HG03066 (cell line): ENCODE measurements at regions not wholly inside any gene's neighbourhood (a gene's known extent, or its start where the extent isn't known, plus 50 kb on each side); places are given as distances from the start of the nearest gene placed in this dataset.
"Not testable (repeated sequence)": the region's sequence is repeated elsewhere in the genome, so short reads cannot be mapped to it uniquely, and the experiment has no call there.

Experiments used
- ATAC-seq: cut with Tn5 transposase; IDR thresholded peaks from one replicate; pipeline ENCODE4 v1.9.1; 2021; ENCODE audit warnings: low read depth; ENCODE audit not compliant: unreplicated experiment

DNA sequence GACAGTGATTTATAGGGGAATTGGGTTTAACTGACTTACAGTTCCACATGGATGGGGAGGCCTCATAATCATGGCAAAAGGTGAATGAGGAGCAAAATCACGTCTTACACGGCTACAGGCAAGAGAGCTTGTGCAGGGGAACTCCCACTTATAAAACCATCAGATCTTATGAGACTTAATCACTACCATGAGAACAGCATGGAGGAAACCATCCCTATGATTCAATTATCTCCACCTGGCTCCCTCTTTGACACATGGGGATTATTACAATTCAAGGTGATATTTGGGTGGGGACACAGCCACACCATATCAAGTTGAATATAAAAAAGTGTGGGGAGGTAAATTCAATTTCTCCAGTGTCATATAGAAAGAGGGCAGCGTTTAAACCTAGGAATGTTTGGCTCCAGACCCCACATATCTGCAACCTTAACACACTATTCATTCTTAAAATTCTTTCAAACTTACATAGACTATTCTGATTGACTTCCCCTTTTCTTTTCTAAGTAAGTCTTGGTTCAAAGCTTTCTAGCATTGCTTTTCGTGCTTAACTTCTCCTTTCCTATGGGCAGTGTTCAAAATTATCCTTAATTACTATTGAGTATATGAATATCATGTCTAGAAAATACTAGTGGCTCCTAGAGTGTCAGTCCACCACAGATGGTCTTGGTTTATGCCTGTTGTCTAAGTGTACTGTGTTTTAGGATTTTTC, 446.7 kb upstream of the GBE1 start:
- no peak for ATAC-seq

GRCh38 chr3:82202269-82202668, 440.8 kb upstream of the GBE1 start:
- no peak for ATAC-seq

GRCh38 chr3:82201316-82201715, 439.9 kb upstream of the GBE1 start:
- ATAC-seq, result no peak

DNA sequence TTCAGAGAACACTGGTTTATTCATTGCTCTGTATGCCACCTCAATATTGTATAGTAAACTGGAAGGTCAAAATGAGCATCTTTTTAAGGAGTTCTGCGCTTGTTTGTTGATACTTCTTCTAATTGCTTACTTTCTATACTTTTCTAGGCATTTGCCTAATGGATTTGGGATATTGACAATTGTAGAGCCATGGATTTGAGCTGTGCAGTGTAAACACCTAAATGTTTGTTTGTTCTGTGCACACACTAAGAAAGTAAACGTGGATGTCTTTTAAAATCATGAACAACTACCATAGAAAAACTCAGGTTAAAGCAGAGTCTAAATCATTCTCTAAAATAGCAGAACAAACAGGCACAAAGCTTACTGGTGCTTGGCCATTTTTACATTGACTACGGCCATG, 436.6 kb upstream of the GBE1 start:
- ATAC-seq, result no peak

DNA sequence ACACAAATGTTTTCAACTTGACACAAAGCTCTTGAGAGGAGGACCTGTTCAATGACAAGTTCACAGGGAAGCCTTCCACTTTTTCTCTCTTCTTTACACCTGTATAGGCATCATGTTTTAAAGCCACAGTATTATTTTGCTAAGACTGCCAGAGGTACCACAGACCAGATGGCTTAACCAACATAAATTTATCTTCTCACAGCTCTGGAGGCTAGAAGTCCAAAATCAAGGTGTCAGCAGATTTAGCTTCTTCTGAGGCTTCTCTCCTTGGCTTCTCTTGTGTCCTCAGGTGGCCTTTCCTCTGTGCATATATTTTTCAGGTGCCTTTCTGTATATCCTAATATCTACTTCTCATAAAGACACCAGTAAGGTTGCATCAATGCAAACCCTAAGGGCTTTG, 435.2 kb upstream of the GBE1 start:
- ATAC-seq, result no peak

- ATAC-seq, result no peak
Measured at GRCh38 chr3:82194870-82195269, 433.4 kb upstream of the GBE1 start.

- no peak for ATAC-seq
Measured at GRCh38 chr3:82186017-82186416, 424.6 kb upstream of the GBE1 start.

DNA sequence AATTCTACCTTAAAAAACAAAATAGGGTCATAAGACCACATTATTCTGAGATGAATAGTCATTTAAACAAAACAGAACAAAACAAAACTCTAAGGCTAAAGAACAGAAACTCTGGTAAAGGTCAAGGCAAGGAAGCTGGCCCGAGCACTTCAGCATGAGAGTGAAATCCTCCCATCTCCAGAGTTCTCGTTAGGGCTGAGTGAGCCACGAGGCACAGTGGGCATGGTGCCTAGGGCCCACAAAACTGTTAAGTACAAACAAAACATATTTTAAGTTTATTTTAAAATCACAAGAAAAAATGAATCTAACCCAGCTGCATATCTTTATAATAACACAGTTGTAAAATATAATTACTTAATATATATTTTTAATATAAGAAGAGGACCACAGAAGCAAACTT, 417.8 kb upstream of the GBE1 start:
- no peak for ATAC-seq

GRCh38 chr3:82178291-82178690, 416.8 kb upstream of the GBE1 start:
- ATAC-seq, result no peak

DNA sequence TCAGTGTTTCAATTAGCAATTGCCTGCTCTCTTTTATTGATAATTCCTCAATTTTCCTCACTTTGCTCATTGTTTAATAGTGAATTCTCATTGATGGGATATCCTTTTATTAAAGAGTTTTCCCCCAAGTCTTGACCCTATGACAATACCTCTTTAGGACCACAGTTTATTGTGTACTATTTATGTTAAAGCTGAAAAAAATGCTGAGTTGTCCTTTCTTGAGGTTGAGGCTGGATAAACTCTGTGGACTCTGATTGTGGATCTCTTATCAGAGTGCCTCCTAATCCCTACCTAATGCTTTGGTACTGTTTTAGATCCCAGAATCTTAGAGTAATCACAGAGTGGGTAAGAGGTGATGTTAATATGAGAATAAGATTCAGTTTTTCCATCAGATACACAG, 416.3 kb upstream of the GBE1 start:
- no peak for ATAC-seq

DNA sequence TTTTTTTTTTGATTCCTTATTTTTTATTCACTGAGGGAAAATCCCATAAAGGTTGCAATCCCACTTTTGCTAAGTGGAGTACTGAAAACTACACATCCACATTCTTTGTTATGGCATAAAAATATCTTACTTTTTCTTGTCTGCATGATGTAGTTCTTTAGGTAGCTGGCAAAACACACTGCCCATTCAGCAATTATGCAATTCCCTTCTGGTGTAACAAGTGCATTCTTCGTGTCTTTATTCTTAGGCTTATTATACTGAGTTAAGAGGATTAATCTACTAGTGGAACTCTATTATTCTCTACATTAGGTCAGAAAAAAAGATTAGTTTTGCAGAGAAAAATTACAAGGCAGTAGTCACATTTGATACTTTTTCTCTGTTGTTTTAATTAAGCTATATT, 403.8 kb upstream of the GBE1 start:
- ATAC-seq, result no peak

GRCh38 chr3:82163907-82164520, 402.6 kb upstream of the GBE1 start:
- ATAC-seq, result no peak

DNA sequence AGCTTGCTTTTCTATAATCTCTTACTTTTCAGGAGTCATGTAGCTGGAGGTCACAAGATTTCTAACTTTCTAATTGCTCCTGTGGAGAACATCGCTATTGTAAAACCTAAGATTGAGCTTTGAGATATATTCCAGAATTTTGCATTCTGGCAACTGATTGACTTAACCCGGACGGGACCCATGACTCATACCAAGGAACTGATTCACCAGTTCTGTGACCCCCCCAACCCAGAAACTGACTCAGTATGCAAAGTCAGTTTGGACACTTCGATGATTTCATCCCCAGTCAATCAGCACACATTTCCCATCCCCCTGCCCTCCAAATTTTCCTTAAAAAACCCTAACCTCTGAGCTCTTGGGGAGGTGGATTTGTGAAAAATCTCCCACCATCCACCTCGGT, 396.5 kb upstream of the GBE1 start:
- no peak for ATAC-seq

- ATAC-seq, result not testable (repeated sequence)
Measured at GRCh38 chr3:82153892-82154291, 392.4 kb upstream of the GBE1 start.

- ATAC-seq, result no peak
Measured at GRCh38 chr3:82145742-82146141, 384.3 kb upstream of the GBE1 start.

DNA sequence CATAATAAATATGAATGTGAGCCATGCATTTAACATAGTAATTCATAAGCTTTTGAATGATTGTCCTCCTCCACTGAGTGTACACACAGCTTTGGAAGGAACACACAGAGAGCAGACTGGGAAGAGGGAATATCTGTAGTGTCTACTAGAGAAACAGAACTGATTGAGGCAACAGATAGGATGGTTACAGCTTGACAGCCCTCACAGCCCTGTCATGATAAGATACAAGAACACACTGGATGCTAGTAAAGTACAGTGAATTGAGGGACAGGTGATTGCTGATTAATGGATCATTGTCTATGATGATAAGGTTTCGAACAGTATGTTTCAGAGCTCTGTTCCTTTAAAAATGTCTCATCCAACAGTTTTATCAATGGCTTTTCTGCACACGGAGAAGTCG, 383.4 kb upstream of the GBE1 start:
- no peak for ATAC-seq

DNA sequence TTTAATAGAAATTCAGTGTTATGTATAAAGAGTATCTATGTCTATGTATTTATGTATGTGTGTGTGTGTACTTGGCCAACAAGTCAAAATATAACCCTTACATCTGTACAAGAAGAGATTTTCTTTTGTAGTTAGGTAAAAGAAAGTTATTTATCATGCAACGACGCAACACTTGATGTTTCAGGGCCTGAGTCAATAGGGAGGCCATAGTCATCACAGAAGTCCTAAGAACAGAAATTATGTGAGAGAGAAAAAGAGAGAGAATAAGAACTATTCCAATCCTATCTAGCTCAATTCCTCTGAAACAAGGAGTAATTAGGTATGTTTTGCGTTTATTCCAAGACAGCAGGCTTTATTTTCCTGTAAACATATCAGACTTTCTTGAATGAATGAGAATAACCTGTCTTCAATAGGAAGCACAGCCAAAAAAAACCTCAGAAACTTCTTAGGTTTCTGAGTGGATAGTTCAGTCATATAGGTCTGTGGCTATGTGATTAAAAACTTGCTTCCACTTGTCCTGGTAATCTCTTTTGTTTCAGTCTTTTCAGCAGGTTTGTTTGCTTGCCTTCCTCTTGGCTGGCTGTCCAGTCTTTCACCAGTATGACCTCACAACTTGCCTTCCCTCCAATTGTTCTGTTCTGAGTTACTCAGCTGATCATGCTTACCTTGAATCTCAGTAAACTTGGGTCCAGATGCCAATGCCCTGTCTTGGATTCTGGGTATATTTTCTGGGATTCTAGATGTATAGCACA, 382.4 kb upstream of the GBE1 start:
- no peak for ATAC-seq

GRCh38 chr3:82141592-82141991, 380.1 kb upstream of the GBE1 start:
- ATAC-seq, result no peak

DNA sequence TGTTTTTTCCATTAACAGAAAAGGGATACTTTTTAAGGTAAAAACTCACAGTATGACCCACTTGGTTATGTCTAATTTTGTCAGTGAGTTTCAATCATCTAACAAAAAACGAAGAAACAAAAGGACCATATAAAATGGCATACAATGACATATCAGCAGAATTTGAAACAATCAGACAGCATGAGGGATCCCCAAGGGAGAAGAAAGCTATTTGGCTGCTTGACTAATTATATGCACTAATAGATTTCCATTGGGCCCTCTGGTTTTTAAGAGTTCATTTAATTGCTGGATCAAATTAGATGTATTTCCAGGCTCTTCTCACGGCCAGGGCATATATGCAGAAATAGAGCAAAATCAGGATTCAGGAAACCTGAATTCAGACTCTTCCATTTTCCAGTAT, 376.4 kb upstream of the GBE1 start:
- ATAC-seq, result no peak

DNA sequence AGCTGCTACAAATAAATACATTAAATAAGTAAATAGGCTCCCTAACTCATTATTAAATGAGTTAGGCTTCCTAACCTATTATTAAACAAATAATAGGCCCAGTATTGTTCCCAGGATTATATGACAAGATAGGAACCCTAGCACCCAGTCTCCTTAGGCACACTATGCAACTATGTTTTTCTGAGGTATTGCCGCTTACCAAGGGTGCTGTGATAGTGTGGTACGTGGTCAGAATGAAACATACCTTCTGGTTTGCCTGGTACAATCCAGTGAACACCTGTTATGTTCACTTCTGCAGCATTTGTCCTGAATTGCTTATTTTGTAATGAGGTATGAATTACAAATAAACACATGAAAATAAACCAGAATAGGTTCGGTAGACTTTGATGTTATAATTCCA, 375.6 kb upstream of the GBE1 start:
- ATAC-seq, result no peak

- ATAC-seq, result peak; percentile 89
Measured at GRCh38 chr3:82133070-82133606, 371.7 kb upstream of the GBE1 start.
